ENCODE measurements at regions not wholly inside any gene's neighbourhood (a gene's known extent, or its start where the extent isn't known, plus 50 kb on each side); places are given as distances from the start of the nearest gene placed in this dataset.

GRCh38 chr3:79874646-79875045 lies 106.8 kb upstream of the ROBO1 start:
- no peak for DNase-seq (ENCODE audit: low spot score)

DNA sequence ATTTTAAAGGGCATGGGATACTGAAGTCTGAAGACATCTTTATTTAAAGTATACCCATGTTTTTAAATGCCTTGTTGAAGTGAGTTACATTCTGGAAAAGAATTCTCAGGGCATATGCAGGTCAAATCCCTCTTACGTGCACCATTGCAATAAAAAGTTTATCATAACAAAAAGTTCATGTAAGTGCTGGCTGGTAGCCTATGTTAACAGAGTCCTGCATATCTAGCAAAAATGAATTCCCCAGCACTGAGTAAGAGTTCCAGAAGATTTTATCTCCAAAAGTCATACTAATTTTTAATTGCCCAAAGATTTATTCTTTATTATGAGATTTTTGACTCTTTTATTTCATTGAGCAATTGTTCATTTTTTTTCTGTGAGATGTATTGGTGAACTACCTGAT lies 104.7 kb upstream of the ROBO1 start:
- DNase-seq (ENCODE audit: low spot score), result no peak

GRCh38 chr3:79871656-79872055 lies 103.9 kb upstream of the ROBO1 start:
- no peak for DNase-seq (ENCODE audit: low spot score)

DNA sequence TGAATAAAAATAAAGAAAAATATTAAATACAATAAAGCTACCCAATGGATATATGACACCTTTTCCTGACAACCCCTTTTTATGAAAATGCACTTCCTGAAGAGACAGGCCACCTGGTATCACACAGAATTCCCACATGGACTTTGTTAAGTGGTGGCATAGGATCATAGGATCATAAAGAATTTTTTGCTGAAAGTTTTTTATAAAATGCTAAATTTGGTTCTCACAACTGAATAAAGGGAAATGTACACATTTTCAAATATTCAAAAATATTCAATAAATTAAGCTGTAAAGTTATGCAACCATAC lies 102.5 kb upstream of the ROBO1 start:
- DNase-seq (ENCODE audit: low spot score), result no peak

- no peak for DNase-seq (ENCODE audit: low spot score)
Measured at GRCh38 chr3:79869461-79870312, 101.9 kb upstream of the ROBO1 start.

DNA sequence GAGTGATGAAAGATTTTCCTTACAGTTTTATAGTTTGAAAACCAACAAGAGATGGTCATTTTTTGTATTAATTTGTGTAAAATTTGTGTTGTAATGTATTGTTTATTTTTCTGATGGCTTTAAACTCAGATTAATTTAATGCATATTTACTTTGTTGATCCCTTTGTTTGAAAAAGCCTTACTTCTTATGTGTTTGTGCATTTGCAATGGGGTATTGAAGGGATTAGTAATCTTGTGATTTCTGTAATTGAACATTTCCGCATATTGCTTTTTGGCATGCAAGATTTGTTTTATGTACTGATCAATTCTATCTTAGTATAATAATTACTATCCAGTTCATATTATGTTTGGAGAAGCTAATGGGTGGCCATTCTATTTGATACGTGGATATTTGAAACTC lies 98.4 kb upstream of the ROBO1 start:
- no peak for DNase-seq (ENCODE audit: low spot score)

GRCh38 chr3:79864077-79864476 lies 96.3 kb upstream of the ROBO1 start:
- DNase-seq (ENCODE audit: low spot score), result no peak

- DNase-seq (ENCODE audit: low spot score), result no peak
Measured at GRCh38 chr3:79848876-79849275, 81.1 kb upstream of the ROBO1 start.

GRCh38 chr3:79847928-79848327 lies 80.1 kb upstream of the ROBO1 start:
- DNase-seq (ENCODE audit: low spot score), result no peak

DNA sequence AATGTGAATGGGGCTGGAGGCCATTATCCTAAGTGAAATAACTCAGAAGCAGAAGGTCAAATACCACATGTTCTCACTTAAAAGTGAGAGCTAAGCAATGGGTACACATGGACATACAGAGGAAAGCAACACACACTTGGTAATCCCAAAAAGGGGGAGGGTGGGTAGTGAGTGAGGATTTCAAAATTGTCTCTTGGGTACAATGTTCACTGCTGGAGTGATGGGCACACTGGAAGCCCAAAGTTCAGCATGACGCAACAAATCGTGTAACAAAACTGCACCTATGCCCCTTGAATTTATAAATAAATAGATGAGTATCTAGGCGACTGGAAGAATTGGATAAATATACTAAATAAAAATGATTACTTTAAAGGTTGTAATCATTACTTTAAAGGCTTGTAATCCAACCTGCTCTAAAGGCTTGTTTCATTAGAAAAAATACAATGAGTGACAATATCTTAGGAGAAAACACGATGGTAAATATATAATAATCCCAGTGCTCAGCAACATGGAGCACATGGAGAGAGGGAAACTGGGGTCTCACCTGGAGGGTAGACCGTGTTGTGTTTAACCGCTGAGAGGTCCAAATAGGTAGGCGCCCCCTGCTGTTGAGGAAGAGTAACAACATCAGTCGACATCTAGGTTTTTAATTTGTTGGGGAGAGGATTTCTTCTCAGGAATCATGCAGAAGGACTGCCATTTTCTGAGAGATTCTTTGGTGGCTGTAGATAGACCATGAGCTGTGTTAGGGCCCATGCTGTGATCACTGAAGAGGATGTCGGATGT lies 78.5 kb upstream of the ROBO1 start:
- DNase-seq (ENCODE audit: low spot score), result peak; percentile 13

DNA sequence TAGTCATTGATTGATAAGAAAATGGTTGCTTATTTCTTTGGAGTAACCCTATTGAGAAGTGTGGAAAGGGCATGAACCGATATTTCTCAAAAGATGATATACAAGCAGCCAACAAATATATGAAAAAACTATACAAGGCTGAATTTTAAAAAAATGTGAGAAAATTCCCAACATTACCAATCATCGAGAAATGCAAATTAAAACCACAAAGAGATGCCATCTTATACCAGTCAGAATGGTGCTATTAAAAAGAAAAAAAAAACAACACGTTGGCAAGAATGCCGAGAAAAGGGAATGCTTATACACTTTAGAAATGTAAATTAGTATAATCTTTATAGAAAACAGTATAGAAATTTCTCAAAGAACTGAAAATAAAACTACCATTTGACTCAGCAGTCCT lies 77.7 kb upstream of the ROBO1 start:
- no peak for DNase-seq (ENCODE audit: low spot score)

DNA sequence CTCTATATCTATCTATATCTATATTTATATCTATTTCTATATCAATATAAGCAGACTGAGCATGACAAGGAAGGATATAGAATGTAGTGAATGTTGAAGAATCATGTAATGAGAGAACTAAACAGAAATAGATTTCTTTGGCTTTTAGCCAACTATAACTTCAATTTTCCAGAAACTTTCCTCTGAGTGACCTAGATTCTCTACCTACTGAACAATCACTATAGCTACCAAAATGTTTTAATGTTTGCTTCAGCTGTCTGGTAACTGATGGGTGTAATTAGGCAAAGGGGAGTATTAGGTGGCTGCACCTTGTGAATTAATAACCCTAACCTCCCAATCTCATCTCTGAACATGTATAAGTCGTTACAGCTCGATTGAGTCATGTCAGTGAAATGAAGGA lies 76.4 kb upstream of the ROBO1 start:
- DNase-seq (ENCODE audit: low spot score), result no peak

DNA sequence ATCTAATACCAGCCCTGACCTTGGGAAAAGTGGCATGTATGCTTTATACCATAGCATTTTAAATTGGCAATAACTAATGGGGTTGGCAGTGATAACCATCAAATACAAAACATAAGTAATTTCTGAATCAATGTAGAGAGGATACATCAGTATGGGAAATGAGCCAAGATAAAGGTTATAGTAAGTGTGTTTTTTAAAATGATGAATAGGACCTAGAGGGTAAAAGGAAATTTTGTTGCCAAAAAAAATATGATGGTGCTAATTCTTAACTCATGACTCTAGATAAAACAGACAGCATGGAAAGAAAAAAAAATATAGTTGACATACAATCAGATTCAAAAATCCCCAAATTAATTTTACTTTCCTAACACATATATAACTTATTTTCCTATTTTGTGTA lies 75.4 kb upstream of the ROBO1 start:
- no peak for DNase-seq (ENCODE audit: low spot score)

DNA sequence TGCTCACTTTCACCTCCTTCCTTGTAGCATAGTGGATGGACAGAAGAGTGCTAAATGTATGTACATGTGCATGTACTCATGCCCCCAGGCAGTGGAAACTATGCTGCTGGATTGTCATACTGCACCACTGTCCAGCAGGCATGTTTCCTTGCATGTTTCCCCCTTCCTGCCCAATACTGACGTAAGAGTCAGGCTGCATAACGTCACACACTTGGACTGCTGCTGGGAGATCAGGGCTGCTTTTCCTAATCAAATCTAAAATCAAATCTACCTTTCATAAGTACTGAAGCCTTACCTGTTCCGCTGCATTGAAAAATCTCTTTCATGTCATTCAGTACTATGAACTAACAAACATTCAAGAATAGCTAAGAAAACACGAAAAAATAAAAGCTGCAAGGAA lies 67.9 kb upstream of the ROBO1 start:
- no peak for DNase-seq (ENCODE audit: low spot score)

- no peak for DNase-seq (ENCODE audit: low spot score)
Measured at GRCh38 chr3:79824166-79824565, 56.4 kb upstream of the ROBO1 start.

- no peak for DNase-seq (ENCODE audit: low spot score)
Measured at GRCh38 chr3:79822076-79822475, 54.3 kb upstream of the ROBO1 start.

GRCh38 chr3:79820089-79820488 lies 52.3 kb upstream of the ROBO1 start:
- DNase-seq (ENCODE audit: low spot score), result no peak

- DNase-seq (ENCODE audit: low spot score), result no peak
Measured at GRCh38 chr3:79818015-79818414, 50.2 kb upstream of the ROBO1 start.
